H1 (cell line): ENCODE measurements at regions not wholly inside any gene's neighbourhood (a gene's known extent, or its start where the extent isn't known, plus 50 kb on each side); places are given as distances from the start of the nearest gene placed in this dataset.
A peak's percentile ranks its signal among the peaks of the same experiment; 100 is the strongest.

Experiments used
- CEBPB ChIP-seq: IDR thresholded peaks from 2 replicates; pipeline ENCODE4 v1.6.1; 2012; ENCODE audit warnings: low read depth, low read length
- CTCF ChIP-seq, 3 experiments: IDR thresholded peaks; 1 replicate in 2 of 3; 2 replicates in 1 of 3; pipeline versions ENCODE4 v1.5.1 to v1.6.1; 2011; ENCODE audit warnings: low read length in 3 of 3, mild to moderate bottlenecking in 3 of 3, inconsistent platforms in 2 of 3, low read depth in 1 of 3, moderate library complexity in 1 of 3; ENCODE audit not compliant: insufficient read depth in 1 of 3; ENCODE audit errors: control extremely low read depth in 1 of 3
- EGR1 ChIP-seq: IDR thresholded peaks from 2 replicates; pipeline ENCODE4 v1.6.1; 2011; ENCODE audit warnings: low read depth, low read length, borderline replicate concordance
- EZH2 ChIP-seq: fragments of 200-600 bp; sonication (generic); IDR thresholded peaks from 2 replicates; pipeline ENCODE4 v1.7.1; 2012; ENCODE audit warnings: low read depth, mild to moderate bottlenecking, moderate library complexity, low read length, inconsistent platforms; ENCODE audit not compliant: severe bottlenecking
- MAFK ChIP-seq: IDR thresholded peaks from 2 replicates; pipeline ENCODE4 v1.6.1; 2012; ENCODE audit warnings: low read depth, mild to moderate bottlenecking, improper control_type of control experiment, low read length
- POLR2AphosphoS5 ChIP-seq: IDR thresholded peaks from 2 replicates; pipeline ENCODE4 v1.6.1; 2011; ENCODE audit warnings: low read depth, low read length
- RFX5 ChIP-seq: IDR thresholded peaks from 2 replicates; pipeline ENCODE4 v1.6.1; 2011; ENCODE audit warnings: low read depth, low read length, improper control_type of control experiment, borderline replicate concordance
- SP1 ChIP-seq: IDR thresholded peaks from 2 replicates; pipeline ENCODE4 v1.6.1; 2011; ENCODE audit warnings: low read depth, low read length
- SUZ12 ChIP-seq: fragments of 200-600 bp; sonication (generic); IDR thresholded peaks from 2 replicates; pipeline ENCODE4 v1.6.1; 2012; ENCODE audit warnings: mild to moderate bottlenecking, inconsistent platforms, low read length, moderate library complexity, mixed read lengths
- TCF12 ChIP-seq: IDR thresholded peaks from 2 replicates; pipeline ENCODE4 v1.6.1; 2011; ENCODE audit warnings: low read depth, mild to moderate bottlenecking, low read length
- YY1 ChIP-seq: IDR thresholded peaks from 2 replicates; pipeline ENCODE4 v1.6.1; 2011; ENCODE audit warnings: low read depth, mild to moderate bottlenecking, low read length
- TF ChIP-seq, protein P1 (sequence below): IDR thresholded peaks from 2 replicates; pipeline ENCODE4 v1.6.1; 2012; ENCODE audit warnings: low read length, inconsistent platforms
- TF ChIP-seq, protein P2 (sequence below): IDR thresholded peaks from 2 replicates; pipeline ENCODE4 v1.6.1; 2011; ENCODE audit warnings: low read length, improper control_type of control experiment

GRCh38 chr4:123747016-123747415, 350.4 kb downstream of the SPRY1 start:
- TF ChIP-seq YY1 (no peak), CTCF (IDR thresholded peaks at IDR 0.05; ENCODE audit: control extremely low read depth in 1 of 3, insufficient read depth in 1 of 3, low read depth in 1 of 3, low read length in 3 of 3) (peak; percentile 33 to 42 (median 38)), RFX5 (no peak), MAFK (no peak), SUZ12 (no peak), EZH2 (no peak), CEBPB (no peak), EGR1 (no peak), POLR2AphosphoS5 (no peak), TCF12 (no peak), SP1 (no peak)
- TF ChIP-seq, protein P1, sequence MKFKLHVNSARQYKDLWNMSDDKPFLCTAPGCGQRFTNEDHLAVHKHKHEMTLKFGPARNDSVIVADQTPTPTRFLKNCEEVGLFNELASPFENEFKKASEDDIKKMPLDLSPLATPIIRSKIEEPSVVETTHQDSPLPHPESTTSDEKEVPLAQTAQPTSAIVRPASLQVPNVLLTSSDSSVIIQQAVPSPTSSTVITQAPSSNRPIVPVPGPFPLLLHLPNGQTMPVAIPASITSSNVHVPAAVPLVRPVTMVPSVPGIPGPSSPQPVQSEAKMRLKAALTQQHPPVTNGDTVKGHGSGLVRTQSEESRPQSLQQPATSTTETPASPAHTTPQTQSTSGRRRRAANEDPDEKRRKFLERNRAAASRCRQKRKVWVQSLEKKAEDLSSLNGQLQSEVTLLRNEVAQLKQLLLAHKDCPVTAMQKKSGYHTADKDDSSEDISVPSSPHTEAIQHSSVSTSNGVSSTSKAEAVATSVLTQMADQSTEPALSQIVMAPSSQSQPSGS = no peak
- TF ChIP-seq, protein P2, sequence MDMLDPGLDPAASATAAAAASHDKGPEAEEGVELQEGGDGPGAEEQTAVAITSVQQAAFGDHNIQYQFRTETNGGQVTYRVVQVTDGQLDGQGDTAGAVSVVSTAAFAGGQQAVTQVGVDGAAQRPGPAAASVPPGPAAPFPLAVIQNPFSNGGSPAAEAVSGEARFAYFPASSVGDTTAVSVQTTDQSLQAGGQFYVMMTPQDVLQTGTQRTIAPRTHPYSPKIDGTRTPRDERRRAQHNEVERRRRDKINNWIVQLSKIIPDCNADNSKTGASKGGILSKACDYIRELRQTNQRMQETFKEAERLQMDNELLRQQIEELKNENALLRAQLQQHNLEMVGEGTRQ = no peak
